Endothelial cell (in vitro differentiated cells): ENCODE measurements at regions not wholly inside any gene's neighbourhood (a gene's known extent, or its start where the extent isn't known, plus 50 kb on each side); places are given as distances from the start of the nearest gene placed in this dataset.

Experiments used
- DNase-seq: peaks from one replicate; pipeline ENCODE4 v3.0.0; 2021; ENCODE audit warnings: low spot score
- H3K27ac Mint-ChIP-seq: one replicate; pipeline ENCODE4 v1.8.0; 2021; ENCODE audit warnings: mixed read lengths, inconsistent platforms; ENCODE audit not compliant: unreplicated experiment
- H3K27me3 Mint-ChIP-seq: one replicate; pipeline ENCODE4 v1.8.0; 2021; ENCODE audit warnings: mild to moderate bottlenecking, moderate library complexity, mixed read lengths, inconsistent platforms; ENCODE audit not compliant: unreplicated experiment
- H3K36me3 Mint-ChIP-seq: one replicate; pipeline ENCODE4 v1.8.0; 2021; ENCODE audit warnings: mild to moderate bottlenecking, low read depth, mixed read lengths, inconsistent platforms; ENCODE audit not compliant: unreplicated experiment
- H3K4me1 Mint-ChIP-seq: one replicate; pipeline ENCODE4 v1.8.0; 2021; ENCODE audit warnings: mild to moderate bottlenecking, mixed read lengths, inconsistent platforms; ENCODE audit not compliant: unreplicated experiment
- H3K4me3 Mint-ChIP-seq: one replicate; pipeline ENCODE4 v1.8.0; 2021; ENCODE audit warnings: mild to moderate bottlenecking, mixed read lengths, inconsistent platforms; ENCODE audit not compliant: unreplicated experiment
- H3K9me3 Mint-ChIP-seq: one replicate; pipeline ENCODE4 v1.8.0; 2021; ENCODE audit warnings: mixed read lengths, inconsistent platforms; ENCODE audit not compliant: unreplicated experiment
- CTCF ChIP-seq: fragments of 200-600 bp; sonication (generic); IDR thresholded peaks from one replicate; pipeline ENCODE4 v1.5.0; 2021; ENCODE audit warnings: antibody characterized with exemption; ENCODE audit not compliant: unreplicated experiment

- Mint-ChIP-seq H3K27me3 (peaks cover 3% of the 10 kb centered on the region), H3K9me3 (no peaks in the 10 kb centered on the region), H3K4me3 (no peak overlapping the region), H3K4me1 (no peaks in the 10 kb centered on the region), H3K36me3 (no peaks in the 10 kb centered on the region), H3K27ac (no peak overlapping the region)
- no peak for TF ChIP-seq CTCF
- DNase-seq, result no peak
These were observed 394.4 kb upstream of the ZNF608 start for GRCh38 chr5:125140855-125141254.

GRCh38 chr5:125142458-125142857 is 396.0 kb upstream of the ZNF608 start:
- DNase-seq, result no peak
- Mint-ChIP-seq H3K4me3 (no peak overlapping the region), H3K9me3 (no peaks in the 10 kb centered on the region), H3K27me3 (peaks cover 3% of the 10 kb centered on the region), H3K27ac (no peak overlapping the region), H3K4me1 (no peaks in the 10 kb centered on the region), H3K36me3 (no peaks in the 10 kb centered on the region)
- no peak for TF ChIP-seq CTCF

- H3K4me1 Mint-ChIP-seq, result no peaks in the 10 kb centered on the region
- no peak overlapping the region for H3K4me3 Mint-ChIP-seq
- no peaks in the 10 kb centered on the region for H3K9me3 Mint-ChIP-seq
- H3K27ac Mint-ChIP-seq, result no peak overlapping the region
- no peaks in the 10 kb centered on the region for H3K36me3 Mint-ChIP-seq
- no peak for DNase-seq
- peaks cover 3% of the 10 kb centered on the region for H3K27me3 Mint-ChIP-seq
- TF ChIP-seq CTCF, result no peak
These were observed 396.6 kb upstream of the ZNF608 start for GRCh38 chr5:125143011-125143410.

GRCh38 chr5:125148076-125148475 is 401.6 kb upstream of the ZNF608 start:
- peaks cover 5% of the 10 kb centered on the region for H3K4me1 Mint-ChIP-seq
- H3K9me3 Mint-ChIP-seq, result no peaks in the 10 kb centered on the region
- H3K36me3 Mint-ChIP-seq, result no peaks in the 10 kb centered on the region
- no peak for DNase-seq
- H3K27me3 Mint-ChIP-seq, result no peaks in the 10 kb centered on the region
- no peak overlapping the region for H3K4me3 Mint-ChIP-seq
- H3K27ac Mint-ChIP-seq, result no peak overlapping the region
- TF ChIP-seq CTCF, result no peak

- no peaks in the 10 kb centered on the region for H3K27me3 Mint-ChIP-seq
- H3K4me1 Mint-ChIP-seq, result peaks cover 10% of the 10 kb centered on the region
- H3K36me3 Mint-ChIP-seq, result no peaks in the 10 kb centered on the region
- TF ChIP-seq CTCF, result no peak
- DNase-seq, result no peak
- no peak overlapping the region for H3K4me3 Mint-ChIP-seq
- no peak overlapping the region for H3K27ac Mint-ChIP-seq
- H3K9me3 Mint-ChIP-seq, result no peaks in the 10 kb centered on the region
These were observed 402.3 kb upstream of the ZNF608 start for GRCh38 chr5:125148706-125149105.
